HepG2 (cell line): ENCODE measurements at regions not wholly inside any gene's neighbourhood (a gene's known extent, or its start where the extent isn't known, plus 50 kb on each side); places are given as distances from the start of the nearest gene placed in this dataset.

Experiments used
- ATAC-seq: fragments of 200-7000 bp; cut with Tn5 transposase; 3 replicates; pipeline ENCODE4 v1.9.1; 2020; ENCODE audit warnings: mild to moderate bottlenecking, moderate library complexity
- BruUV-seq: library from RNA; stranded (reverse); fragments of 400-500 nt; replicated peaks from 2 replicates; lab custom pipeline; 2021; lab: Mats Ljungman, UMichigan
- CTCF ChIA-PET: fragments of 300-600 bp; formaldehyde crosslinking; extraction: SDS; loops from one replicate; lab custom pipeline; 2021; ENCODE audit warnings: low total read pairs, inconsistent platforms, low intra/inter-chr PET ratio; lab: Yijun Ruan, JAX
- POLR2A ChIA-PET: fragments of 350-600 bp; sonication (Branson Sonifier 250); formaldehyde crosslinking; loops from one replicate; lab custom pipeline; 2020; ENCODE audit warnings: antibody characterized with exemption, inconsistent platforms; lab: Yijun Ruan, JAX
- DNase-seq: peaks from one replicate; pipeline ENCODE4 v3.0.0-alpha.2; 2015; ENCODE audit warnings: low spot score
- FAIRE-seq: peaks from 3 replicates; lab custom pipeline; 2011; peaks lifted over from hg19 to GRCh38; lab: Jason Lieb, UNC
- H2AFZ ChIP-seq: one replicate; pipeline ENCODE4 v1.6.1; 2011; ENCODE audit warnings: low read length, inconsistent platforms
- H3K27ac ChIP-seq: fragments of 300-600 bp; 3 replicates; pipeline ENCODE4 v1.8.0; 2011; ENCODE audit warnings: mixed run types, mild to moderate bottlenecking, mixed read lengths, low read length, inconsistent platforms; ENCODE audit not compliant: insufficient read depth; ENCODE audit errors: extremely low read length
- H3K27me3 ChIP-seq, 2 experiments: fragments of 200-600 bp in 1 of 2; 2 replicates in 1 of 2; 3 replicates in 1 of 2; pipeline versions ENCODE4 v1.6.0 to v1.8.0; 2011; ENCODE audit warnings: low read length in 2 of 2, mild to moderate bottlenecking in 2 of 2, moderate library complexity in 2 of 2, inconsistent platforms in 1 of 2; ENCODE audit not compliant: insufficient read depth in 2 of 2, control insufficient read depth in 1 of 2
- H3K36me3 ChIP-seq, 2 experiments: fragments of 200-600 bp in 1 of 2; replicated peaks in 1 of 2; 2 replicates in 1 of 2; 3 replicates in 1 of 2; pipeline versions ENCODE4 v1.5.1 to v1.8.0; 2011; ENCODE audit warnings: low read length in 2 of 2, inconsistent platforms in 1 of 2; ENCODE audit not compliant: insufficient read depth in 2 of 2, control insufficient read depth in 1 of 2
- H3K4me1 ChIP-seq: 2 replicates; pipeline ENCODE4 v1.5.1; 2012; ENCODE audit warnings: low read length, inconsistent platforms; ENCODE audit not compliant: insufficient read depth
- H3K4me2 ChIP-seq: 2 replicates; pipeline ENCODE4 v1.6.0; 2011; ENCODE audit warnings: low read depth, low read length, inconsistent platforms
- H3K4me3 ChIP-seq, 3 experiments: fragments of 200-600 bp in 1 of 3; sonication (generic), shearing (Covaris generic) in 1 of 3; replicated peaks in 1 of 3; 2 replicates each; pipeline ENCODE4 v1.5.1; 2011 to 2016; ENCODE audit warnings: low read length in 3 of 3, inconsistent platforms in 2 of 3, low read depth in 2 of 3, mild to moderate bottlenecking in 2 of 3, control low read depth in 1 of 3, mixed read lengths in 1 of 3; ENCODE audit not compliant: insufficient read depth in 1 of 3
- H3K79me2 ChIP-seq: one replicate; pipeline ENCODE4 v1.6.1; 2011; ENCODE audit warnings: low read length, inconsistent platforms; ENCODE audit not compliant: insufficient read depth
- H3K9ac ChIP-seq: 2 replicates; pipeline ENCODE4 v1.6.0; 2011; ENCODE audit warnings: mild to moderate bottlenecking, low read depth, low read length, inconsistent platforms; ENCODE audit not compliant: insufficient read depth
- H3K9me3 ChIP-seq: 2 replicates; pipeline ENCODE4 v1.5.1; 2012; ENCODE audit warnings: mild to moderate bottlenecking, low read length
- H4K20me1 ChIP-seq: 2 replicates; pipeline ENCODE4 v1.6.0; 2011; ENCODE audit warnings: inconsistent platforms, mild to moderate bottlenecking, low read length, moderate library complexity; ENCODE audit not compliant: insufficient read depth
- CEBPB ChIP-seq: IDR thresholded peaks from 2 replicates; pipeline ENCODE4 v1.6.1; 2011; ENCODE audit warnings: low read depth, low read length, improper control_type of control experiment, borderline replicate concordance
- CEBPG ChIP-seq: IDR thresholded peaks from 2 replicates; pipeline ENCODE4 v1.6.1; 2016
- EP300 ChIP-seq, 3 experiments: sonication (generic) in 1 of 3; formaldehyde crosslinking in 1 of 3; IDR thresholded peaks; 2 replicates each; pipeline versions ENCODE4 v1.5.1 to v1.6.1; 2011 to 2020; ENCODE audit warnings: low read depth in 2 of 3, low read length in 2 of 3, borderline replicate concordance in 1 of 3, improper control_type of control experiment in 1 of 3, mild to moderate bottlenecking in 1 of 3, missing genetic modification reagents in 1 of 3, moderate library complexity in 1 of 3
- FOXK2 ChIP-seq: fragments of 450-650 bp; IDR thresholded peaks from 2 replicates; pipeline ENCODE4 v1.6.1; 2016
- GPBP1L1 ChIP-seq: sonication (generic); formaldehyde crosslinking; IDR thresholded peaks from 2 replicates; pipeline ENCODE4 v1.5.0; 2020; ENCODE audit warnings: mild to moderate bottlenecking, missing genetic modification reagents
- HMG20A ChIP-seq: IDR thresholded peaks from 2 replicates; pipeline ENCODE4 v1.6.1; 2016; ENCODE audit warnings: borderline replicate concordance
- HNF1B ChIP-seq: sonication (generic); formaldehyde crosslinking; IDR thresholded peaks from 2 replicates; pipeline ENCODE4 v1.5.1; 2020; ENCODE audit warnings: mild to moderate bottlenecking, moderate library complexity, missing genetic modification reagents
- NAIF1 ChIP-seq: sonication (generic); formaldehyde crosslinking; IDR thresholded peaks from 2 replicates; pipeline ENCODE4 v1.5.0; 2020; ENCODE audit warnings: mild to moderate bottlenecking, missing genetic modification reagents, borderline replicate concordance
- NCOA2 ChIP-seq: sonication (generic); formaldehyde crosslinking; IDR thresholded peaks from 2 replicates; pipeline ENCODE4 v1.8.0; 2022; ENCODE audit warnings: inconsistent platforms
- NCOA5 ChIP-seq: sonication (generic); formaldehyde crosslinking; IDR thresholded peaks from 2 replicates; pipeline ENCODE4 v1.4.0; 2020; ENCODE audit warnings: missing genetic modification reagents
- PITX1 ChIP-seq: sonication (generic); formaldehyde crosslinking; IDR thresholded peaks from 2 replicates; pipeline ENCODE4 v1.5.1; 2020; ENCODE audit warnings: mild to moderate bottlenecking, missing genetic modification reagents
- RFX1 ChIP-seq: fragments of 450-650 bp; IDR thresholded peaks from 2 replicates; pipeline ENCODE4 v1.6.1; 2017
- SMAD9 ChIP-seq: sonication (generic); formaldehyde crosslinking; IDR thresholded peaks from 2 replicates; pipeline ENCODE4 v1.5.1; 2020; ENCODE audit warnings: mild to moderate bottlenecking, missing genetic modification reagents
- TARDBP ChIP-seq: sonication (generic); formaldehyde crosslinking; IDR thresholded peaks from 2 replicates; pipeline ENCODE4 v1.8.0; 2022; ENCODE audit warnings: mild to moderate bottlenecking, missing genetic modification reagents
- THAP8 ChIP-seq: sonication (generic); formaldehyde crosslinking; IDR thresholded peaks from 2 replicates; pipeline ENCODE4 v1.5.1; 2020; ENCODE audit warnings: missing genetic modification reagents, mild to moderate bottlenecking, borderline replicate concordance
- TRAFD1 ChIP-seq: sonication (generic); formaldehyde crosslinking; IDR thresholded peaks from 2 replicates; pipeline ENCODE4 v1.5.1; 2020; ENCODE audit warnings: missing genetic modification reagents, mild to moderate bottlenecking, borderline replicate concordance
- ZBTB38 ChIP-seq: sonication (generic); formaldehyde crosslinking; IDR thresholded peaks from 2 replicates; pipeline ENCODE4 v1.5.1; 2020; ENCODE audit warnings: mild to moderate bottlenecking, missing genetic modification reagents
- WGBS: methylation state at CpG from one replicate; pipeline ENCODE4 v1.1.6; 2017; ENCODE audit warnings: low lambda C conversion rate; 5-methylcytosine and 5-hydroxymethylcytosine counted together
- in situ Hi-C: cut with HindIII; loops from 2 replicates; pipeline ENCODE4 v1.10.0; 2017; ENCODE audit warnings: low pct_unique_long_range_greater_than_20kb; ENCODE audit not compliant: extremely low pct_ligation_motif_present
- intact Hi-C: fragments of 100-400 bp; cut with micrococcal nuclease; formaldehyde crosslinking; loops from one replicate; pipeline ENCODE4 v1.10.0; 2022; ENCODE audit not compliant: unreplicated experiment

- TF ChIP-seq TRAFD1 (CRISPR knock-in tag) = no peak
- no peak for TF ChIP-seq NCOA5
Measured at GRCh38 chr10:52889611-52890010, 117.0 kb upstream of the MBL2 start (continued).

- in situ Hi-C loops (no loop called here), intact Hi-C loops (loop anchor here (1.0 to 10.0 kb wide), 5 partner anchors 65 to 1518 kb away; no protein-coding TSS in a partner anchor)
- Histone ChIP-seq H3K4me1 (peaks cover 10% of the 10 kb centered on the region), H3K9ac (no peak overlapping the region), H3K9me3 (no peaks in the 10 kb centered on the region), H3K4me3 (no peak overlapping the region; a peak in 1 of 6 replicates), H3K36me3 (no peaks in the 10 kb centered on the region), H3K4me2 (peak overlapping the region; percentile 60), H4K20me1 (no peaks in the 10 kb centered on the region), H2AFZ (no peak overlapping the region), H3K79me2 (no peaks in the 10 kb centered on the region), H3K27ac (no peak overlapping the region), H3K27me3 (no peaks in the 10 kb centered on the region; a peak in 1 of 5 replicates)
- peak; percentile 92 for DNase-seq
- WGBS = 26% methylated on average over 33 of the region's 33 CpGs
- ChIA-PET CTCF (interaction anchor here (2.4 kb wide), 1 partner anchor 1518 kb away, joined by 9 read pairs; no protein-coding TSS in a partner anchor), POLR2A (no interaction called here)
- peak; percentile 98 for ATAC-seq
- no TSS peak for BruUV-seq
- peak; percentile 72 for FAIRE-seq
- TF ChIP-seq HMG20A (CRISPR knock-in tag) = peak; percentile 72; the same call in 1 of the 2 replicates
- TF ChIP-seq HNF1B (CRISPR knock-in tag) = peak; percentile 74
- 0 out of 2 replicates have a peak, but pooled peaks have one; percentile 18 for TF ChIP-seq CEBPG (CRISPR knock-in tag)
- no peak for TF ChIP-seq THAP8 (CRISPR knock-in tag)
- 0 out of 2 replicates have a peak, but pooled peaks have one; percentile 14 for TF ChIP-seq TARDBP (CRISPR knock-in tag)
- peak; percentile 43 to 58; a peak in 3 of 4 replicates for TF ChIP-seq EP300 (IDR thresholded peaks at IDR 0.05; ENCODE audit: low read depth in 2 of 2, low read length in 2 of 2)
- peak; percentile 74; the same call in 1 of the 2 replicates for TF ChIP-seq EP300 (CRISPR knock-in tag; IDR thresholded peaks at IDR 0.05; ENCODE audit: borderline replicate concordance)
- no peak for TF ChIP-seq ZBTB38 (CRISPR knock-in tag)
- TF ChIP-seq SMAD9 (CRISPR knock-in tag) = no peak
- TF ChIP-seq NCOA2 = peak; percentile 35; the same call in 1 of the 2 replicates
- TF ChIP-seq CEBPB = peak; percentile 21; the same call in 1 of the 2 replicates
- TF ChIP-seq FOXK2 = no peak
- peak; percentile 81 for TF ChIP-seq PITX1 (CRISPR knock-in tag)
- 0 out of 2 replicates have a peak, but pooled peaks have one; percentile 10 for TF ChIP-seq NAIF1
- TF ChIP-seq RFX1 = no peak
- no peak for TF ChIP-seq GPBP1L1
Measured at GRCh38 chr10:52883996-52884871, 111.7 kb upstream of the MBL2 start.
